ENCODE measurements at regions not wholly inside any gene's neighbourhood (a gene's known extent, or its start where the extent isn't known, plus 50 kb on each side); places are given as distances from the start of the nearest gene placed in this dataset.

DNA sequence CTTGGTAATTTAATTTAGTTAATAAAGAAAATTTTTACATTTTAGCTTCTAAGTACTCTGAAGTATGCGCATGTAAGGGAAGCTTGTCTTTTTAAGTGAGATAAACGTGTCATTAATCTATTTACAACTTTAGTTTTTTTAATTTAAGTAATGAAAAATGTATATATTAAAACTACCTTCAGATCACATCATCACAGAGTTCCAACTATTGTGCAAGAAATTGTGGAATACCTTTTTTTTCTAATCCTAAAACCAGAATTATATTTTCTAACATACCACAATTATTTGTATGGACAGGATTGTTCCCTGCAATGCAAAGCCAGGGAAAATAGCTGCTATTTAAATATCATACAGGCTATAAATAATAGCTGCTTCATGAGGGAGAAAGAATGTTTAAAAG, 303.2 kb upstream of the KCND2 start:
- Histone ChIP-seq H3K4me1 (ENCODE audit: insufficient read depth) (peaks cover 17% of the 10 kb centered on the region), H2AFZ (no peak overlapping the region), H3K27ac (ENCODE audit: low read depth) (no peak overlapping the region), H4K20me1 (replicated peaks; ENCODE audit: insufficient read depth) (no peaks in the 10 kb centered on the region), H3K36me3 (ENCODE audit: insufficient read depth) (no peaks in the 10 kb centered on the region), H3K4me3 (no peak overlapping the region), H3K79me2 (replicated peaks; ENCODE audit: insufficient read depth) (no peaks in the 10 kb centered on the region), H3K9me2 (ENCODE audit: insufficient read depth) (no peaks in the 10 kb centered on the region), H3F3A (replicated peaks; ENCODE audit: low read depth) (no peaks in the 10 kb centered on the region), H3K27me3 (ENCODE audit: insufficient read depth) (no peaks in the 10 kb centered on the region), H3K4me2 (no peak overlapping the region)
- peaks cover 4% of the 10 kb centered on the region; the same call in 2 of the 3 replicates for H3K4me1 Mint-ChIP-seq
- H3K27me3 Mint-ChIP-seq (ENCODE audit: insufficient read depth, low read depth, poor library complexity), result no peaks in the 10 kb centered on the region
- no peak for DNase-seq (ENCODE audit: low spot score)
- H3K9me3 Mint-ChIP-seq, result no peaks in the 10 kb centered on the region
- no peak overlapping the region for H3K4me3 Mint-ChIP-seq
- ATAC-seq, result no peak
- no peak overlapping the region for H3K27ac Mint-ChIP-seq
- TF ChIP-seq NANOG (IDR thresholded peaks at IDR 0.05; ENCODE audit: borderline replicate concordance), result no peak
- no peak for TF ChIP-seq EZH2phosphoT487 (IDR thresholded peaks at IDR 0.05; ENCODE audit: unreplicated experiment)
- no peak for TF ChIP-seq EZH2 (IDR thresholded peaks at IDR 0.05; ENCODE audit: low read depth, unreplicated experiment)
- TF ChIP-seq POLR2AphosphoS5 (IDR thresholded peaks at IDR 0.05; ENCODE audit: low read depth), result no peak
- TF ChIP-seq, protein P1, sequence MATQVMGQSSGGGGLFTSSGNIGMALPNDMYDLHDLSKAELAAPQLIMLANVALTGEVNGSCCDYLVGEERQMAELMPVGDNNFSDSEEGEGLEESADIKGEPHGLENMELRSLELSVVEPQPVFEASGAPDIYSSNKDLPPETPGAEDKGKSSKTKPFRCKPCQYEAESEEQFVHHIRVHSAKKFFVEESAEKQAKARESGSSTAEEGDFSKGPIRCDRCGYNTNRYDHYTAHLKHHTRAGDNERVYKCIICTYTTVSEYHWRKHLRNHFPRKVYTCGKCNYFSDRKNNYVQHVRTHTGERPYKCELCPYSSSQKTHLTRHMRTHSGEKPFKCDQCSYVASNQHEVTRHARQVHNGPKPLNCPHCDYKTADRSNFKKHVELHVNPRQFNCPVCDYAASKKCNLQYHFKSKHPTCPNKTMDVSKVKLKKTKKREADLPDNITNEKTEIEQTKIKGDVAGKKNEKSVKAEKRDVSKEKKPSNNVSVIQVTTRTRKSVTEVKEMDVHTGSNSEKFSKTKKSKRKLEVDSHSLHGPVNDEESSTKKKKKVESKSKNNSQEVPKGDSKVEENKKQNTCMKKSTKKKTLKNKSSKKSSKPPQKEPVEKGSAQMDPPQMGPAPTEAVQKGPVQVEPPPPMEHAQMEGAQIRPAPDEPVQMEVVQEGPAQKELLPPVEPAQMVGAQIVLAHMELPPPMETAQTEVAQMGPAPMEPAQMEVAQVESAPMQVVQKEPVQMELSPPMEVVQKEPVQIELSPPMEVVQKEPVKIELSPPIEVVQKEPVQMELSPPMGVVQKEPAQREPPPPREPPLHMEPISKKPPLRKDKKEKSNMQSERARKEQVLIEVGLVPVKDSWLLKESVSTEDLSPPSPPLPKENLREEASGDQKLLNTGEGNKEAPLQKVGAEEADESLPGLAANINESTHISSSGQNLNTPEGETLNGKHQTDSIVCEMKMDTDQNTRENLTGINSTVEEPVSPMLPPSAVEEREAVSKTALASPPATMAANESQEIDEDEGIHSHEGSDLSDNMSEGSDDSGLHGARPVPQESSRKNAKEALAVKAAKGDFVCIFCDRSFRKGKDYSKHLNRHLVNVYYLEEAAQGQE (IDR thresholded peaks at IDR 0.05; ENCODE audit: unreplicated experiment), result no peak
- no peak for TF ChIP-seq JUNB (IDR thresholded peaks at IDR 0.05; ENCODE audit: unreplicated experiment)
- no peak for TF ChIP-seq ZNF331 (CRISPR knock-in tag; IDR thresholded peaks at IDR 0.05; ENCODE audit: low read depth)
- H3K36me3 Mint-ChIP-seq (ENCODE audit: low read depth), result no peaks in the 10 kb centered on the region

GRCh38 chr7:119974972-119975371, 298.0 kb upstream of the KCND2 start:
- H3K4me1 ChIP-seq (ENCODE audit: insufficient read depth), result peaks cover 4% of the 10 kb centered on the region
- no peak overlapping the region for H2AFZ ChIP-seq
- no peaks in the 10 kb centered on the region for H4K20me1 ChIP-seq (replicated peaks; ENCODE audit: insufficient read depth)
- H3K79me2 ChIP-seq (replicated peaks; ENCODE audit: insufficient read depth), result no peaks in the 10 kb centered on the region
- Mint-ChIP-seq H3K27me3 (ENCODE audit: insufficient read depth, low read depth, poor library complexity) (peaks cover 2% of the 10 kb centered on the region), H3K36me3 (ENCODE audit: low read depth) (no peaks in the 10 kb centered on the region), H3K4me3 (no peak overlapping the region), H3K9me3 (no peaks in the 10 kb centered on the region), H3K4me1 (no peaks in the 10 kb centered on the region), H3K27ac (no peak overlapping the region)
- no peak for TF ChIP-seq NANOG (IDR thresholded peaks at IDR 0.05; ENCODE audit: borderline replicate concordance)
- TF ChIP-seq EZH2 (IDR thresholded peaks at IDR 0.05; ENCODE audit: low read depth, unreplicated experiment), result no peak
- no peak for TF ChIP-seq CREB1 (CRISPR knock-in tag; IDR thresholded peaks at IDR 0.05; ENCODE audit: low read depth)
- DNase-seq (ENCODE audit: low spot score) (no peak), ATAC-seq (no peak)
- no peaks in the 10 kb centered on the region for H3F3A ChIP-seq (replicated peaks; ENCODE audit: low read depth)
- H3K27me3 ChIP-seq (ENCODE audit: insufficient read depth), result no peaks in the 10 kb centered on the region
- no peaks in the 10 kb centered on the region for H3K36me3 ChIP-seq (ENCODE audit: insufficient read depth)
- H3K27ac ChIP-seq (ENCODE audit: low read depth), result no peak overlapping the region
- no peaks in the 10 kb centered on the region for H3K9me2 ChIP-seq (ENCODE audit: insufficient read depth)
- H3K4me3 ChIP-seq, result no peak overlapping the region
- H3K4me2 ChIP-seq, result no peak overlapping the region

Measured in GM23338 (cell line).